ENCODE measurements at regions not wholly inside any gene's neighbourhood (a gene's known extent, or its start where the extent isn't known, plus 50 kb on each side); places are given as distances from the start of the nearest gene placed in this dataset.

DNA sequence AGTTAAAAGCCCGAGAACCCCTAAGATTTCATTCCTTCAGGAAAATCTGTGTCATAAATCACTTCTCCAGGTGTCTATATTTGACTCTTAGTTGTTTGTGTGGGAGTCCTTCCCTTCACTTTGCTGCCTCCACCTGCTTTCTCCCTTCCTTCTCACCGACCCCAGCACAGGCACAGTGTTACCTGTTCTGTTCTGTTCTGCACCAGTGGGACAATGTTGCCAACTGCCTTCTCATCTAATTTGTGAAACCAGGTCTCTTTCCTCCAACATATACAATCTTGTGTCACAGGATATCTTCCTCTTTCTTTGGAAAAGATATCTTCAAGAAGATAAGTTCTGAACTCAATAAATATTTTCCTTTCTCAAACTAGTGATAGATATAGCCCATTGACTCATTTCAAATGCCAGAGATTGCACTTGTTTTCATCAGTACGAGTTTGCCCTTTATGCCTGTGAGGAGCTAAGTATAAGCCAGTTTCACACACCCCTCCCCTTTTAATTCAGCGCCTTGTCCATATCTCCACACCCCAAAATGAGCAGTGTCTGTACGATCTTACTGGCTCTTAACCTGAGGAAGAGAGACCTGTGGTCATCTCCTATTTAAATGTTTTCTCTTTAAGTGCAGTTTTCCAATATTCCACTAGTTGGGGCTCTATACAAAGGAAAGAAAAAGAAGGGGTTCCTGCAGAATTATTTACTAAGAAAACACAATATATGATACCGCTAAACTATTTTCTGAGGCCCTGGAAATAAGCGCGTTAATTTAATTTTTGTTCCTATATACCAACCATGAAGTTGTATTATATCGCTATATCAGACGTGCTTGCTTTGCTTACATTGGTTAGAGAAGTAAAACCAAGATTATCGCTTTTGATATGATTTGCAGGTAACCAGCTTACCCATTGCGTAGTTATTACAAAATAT is 81.6 kb upstream of the PREP start (continued):
- TF ChIP-seq, protein P1, sequence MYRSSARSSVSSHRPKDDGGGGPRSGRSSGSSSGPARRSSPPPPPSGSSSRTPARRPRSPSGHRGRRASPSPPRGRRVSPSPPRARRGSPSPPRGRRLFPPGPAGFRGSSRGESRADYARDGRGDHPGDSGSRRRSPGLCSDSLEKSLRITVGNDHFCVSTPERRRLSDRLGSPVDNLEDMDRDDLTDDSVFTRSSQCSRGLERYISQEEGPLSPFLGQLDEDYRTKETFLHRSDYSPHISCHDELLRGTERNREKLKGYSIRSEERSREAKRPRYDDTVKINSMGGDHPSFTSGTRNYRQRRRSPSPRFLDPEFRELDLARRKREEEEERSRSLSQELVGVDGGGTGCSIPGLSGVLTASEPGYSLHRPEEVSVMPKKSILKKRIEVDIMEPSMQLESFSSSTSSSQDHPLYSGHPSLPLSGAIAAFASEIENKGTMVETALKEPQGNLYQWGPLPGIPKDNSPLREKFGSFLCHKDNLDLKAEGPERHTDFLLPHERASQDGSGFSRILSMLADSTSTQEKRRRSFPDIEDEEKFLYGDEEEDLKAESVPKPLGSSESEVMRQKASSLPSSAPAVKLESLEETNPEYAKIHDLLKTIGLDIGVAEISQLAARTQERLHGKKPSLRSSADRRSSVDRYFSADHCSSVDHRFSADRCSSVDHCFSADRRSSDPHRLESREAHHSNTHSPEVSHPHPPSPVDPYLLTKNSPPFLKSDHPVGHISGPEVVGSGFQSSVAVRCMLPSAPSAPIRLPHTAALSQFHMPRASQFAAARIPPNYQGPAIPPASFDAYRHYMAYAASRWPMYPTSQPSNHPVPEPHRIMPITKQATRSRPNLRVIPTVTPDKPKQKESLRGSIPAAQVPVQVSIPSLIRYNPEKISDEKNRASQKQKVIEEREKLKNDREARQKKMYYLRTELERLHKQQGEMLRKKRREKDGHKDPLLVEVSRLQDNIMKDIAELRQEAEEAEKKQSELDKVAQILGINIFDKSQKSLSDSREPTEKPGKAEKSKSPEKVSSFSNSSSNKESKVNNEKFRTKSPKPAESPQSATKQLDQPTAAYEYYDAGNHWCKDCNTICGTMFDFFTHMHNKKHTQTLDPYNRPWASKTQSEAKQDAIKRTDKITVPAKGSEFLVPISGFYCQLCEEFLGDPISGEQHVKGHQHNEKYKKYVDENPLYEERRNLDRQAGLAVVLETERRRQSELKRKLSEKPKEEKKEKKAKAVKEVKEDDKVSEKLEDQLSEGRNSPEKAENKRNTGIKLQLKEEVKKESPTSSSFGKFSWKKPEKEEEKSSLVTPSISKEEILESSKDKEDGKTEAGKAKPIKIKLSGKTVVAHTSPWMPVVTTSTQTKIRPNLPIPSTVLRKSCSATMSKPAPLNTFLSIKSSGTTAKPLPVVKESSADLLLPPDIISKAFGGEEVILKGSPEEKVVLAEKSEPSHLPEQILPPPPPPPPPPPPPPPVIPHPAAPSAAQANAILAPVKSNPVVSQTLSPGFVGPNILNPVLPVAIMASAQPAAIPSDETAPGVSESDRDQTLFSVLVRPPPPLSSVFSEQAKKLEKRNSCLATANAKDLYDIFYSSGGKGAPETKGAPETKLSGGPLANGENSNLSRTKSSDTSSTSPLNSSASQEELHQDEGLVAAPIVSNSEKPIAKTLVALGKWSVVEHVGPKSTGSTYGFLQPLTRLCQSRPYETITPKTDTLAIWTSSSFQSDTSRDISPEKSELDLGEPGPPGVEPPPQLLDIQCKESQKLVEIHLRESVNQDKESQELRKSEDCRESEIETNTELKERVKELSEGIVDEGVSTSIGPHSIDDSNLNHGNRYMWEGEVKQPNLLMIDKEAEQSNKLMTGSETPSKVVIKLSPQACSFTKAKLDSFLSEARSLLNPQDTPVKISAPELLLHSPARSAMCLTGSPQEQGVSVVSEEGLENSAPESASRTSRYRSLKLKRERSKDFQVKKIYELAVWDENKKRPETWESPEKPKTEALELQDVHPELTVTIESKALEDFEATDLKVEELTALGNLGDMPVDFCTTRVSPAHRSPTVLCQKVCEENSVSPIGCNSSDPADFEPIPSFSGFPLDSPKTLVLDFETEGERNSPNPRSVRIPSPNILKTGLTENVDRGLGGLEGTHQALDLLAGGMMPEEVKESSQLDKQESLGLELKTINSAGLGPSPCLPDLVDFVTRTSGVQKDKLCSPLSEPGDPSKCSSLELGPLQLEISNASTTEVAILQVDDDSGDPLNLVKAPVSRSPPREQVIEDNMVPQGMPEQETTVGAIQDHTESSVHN (CRISPR knock-in tag; IDR thresholded peaks at IDR 0.05): no peak
- TF ChIP-seq POLR2G (IDR thresholded peaks at IDR 0.05; ENCODE audit: low read depth, low read length) (no peak), ZSCAN12 (CRISPR knock-in tag; IDR thresholded peaks at IDR 0.05) (no peak), ZNF253 (CRISPR knock-in tag; IDR thresholded peaks at IDR 0.05; ENCODE audit: borderline replicate concordance) (no peak), MTA1 (CRISPR knock-in tag; IDR thresholded peaks at IDR 0.05; ENCODE audit: borderline replicate concordance) (no peak), PLRG1 (conservative IDR thresholded peaks at IDR 0.05) (no peak)
